ENCODE measurements at regions not wholly inside any gene's neighbourhood (a gene's known extent, or its start where the extent isn't known, plus 50 kb on each side); places are given as distances from the start of the nearest gene placed in this dataset.

- TF ChIP-seq RCOR1 (IDR thresholded peaks at IDR 0.05; ENCODE audit: low read depth, low read length), result no peak
- no peak for TF ChIP-seq NPAS2 (CRISPR knock-in tag; IDR thresholded peaks at IDR 0.05; ENCODE audit: borderline replicate concordance)
- TF ChIP-seq ZC3H11A (IDR thresholded peaks at IDR 0.05), result no peak
Measured at GRCh38 chr22:34588871-34589545, 476.9 kb upstream of the ISX start (continued).

DNA sequence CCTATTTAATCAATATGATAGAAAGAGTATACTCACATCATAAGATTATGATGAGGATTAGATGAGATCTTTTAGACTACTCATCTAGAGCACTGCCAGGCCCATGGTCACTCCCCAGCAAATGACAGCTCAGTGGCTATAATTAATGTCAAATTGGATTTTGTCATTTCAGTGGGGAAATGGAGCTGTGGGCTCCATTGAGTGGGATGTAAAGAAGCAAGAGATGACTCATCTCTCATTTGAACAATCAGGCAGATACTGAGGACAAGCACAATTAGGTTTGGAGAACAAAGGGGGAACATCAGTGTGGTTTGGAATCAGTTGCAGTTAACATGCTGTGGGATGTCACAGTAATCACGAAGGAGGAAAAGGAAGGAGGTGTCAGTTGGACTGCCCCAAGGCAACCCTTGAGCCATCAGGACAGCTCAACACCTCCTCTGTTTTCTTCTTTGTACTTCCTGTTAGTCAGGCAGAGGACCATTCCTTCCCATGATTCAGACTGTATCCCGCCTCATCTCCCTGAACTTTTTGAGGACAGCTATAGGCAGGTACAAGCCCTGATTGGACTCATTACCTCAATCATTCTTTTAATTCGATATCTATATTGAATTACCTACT lies 473.7 kb upstream of the ISX start:
- CTCF ChIA-PET, result no interaction called here
- 0% methylated on average over 3 of the region's 3 CpGs for WGBS (ENCODE audit: missing lambda C conversion rate)
- ATAC-seq (no peak), DNase-seq (ENCODE audit: low read depth in 1 of 2, low spot score in 1 of 2) (no peak), FAIRE-seq (no peak)
- H3K4me1 ChIP-seq, result no peaks in the 10 kb centered on the region
- no peak overlapping the region for H3K4me3 ChIP-seq
- H3K27ac ChIP-seq, result no peak overlapping the region
- TF ChIP-seq HOXB13 (CRISPR knock-in tag; IDR thresholded peaks at IDR 0.05; ENCODE audit: low read depth) (no peak), PBX3 (IDR thresholded peaks at IDR 0.05) (no peak), POLR2A (IDR thresholded peaks at IDR 0.05; ENCODE audit: low read length) (no peak), HOXB5 (CRISPR knock-in tag; IDR thresholded peaks at IDR 0.05) (no peak), ZC3H11A (IDR thresholded peaks at IDR 0.05) (no peak), EHMT2 (IDR thresholded peaks at IDR 0.05; ENCODE audit: low read depth) (no peak), EP300 (IDR thresholded peaks at IDR 0.05) (no peak), CHD2 (IDR thresholded peaks at IDR 0.05; ENCODE audit: low read length, partially characterized antibody) (no peak), USF2 (IDR thresholded peaks at IDR 0.05) (no peak), RARB (CRISPR knock-in tag; IDR thresholded peaks at IDR 0.05) (no peak)
- H3K4me2 ChIP-seq, result no peak overlapping the region
- no peaks in the 10 kb centered on the region for H3K9me3 ChIP-seq
- POLR2A ChIA-PET, result no interaction called here

GRCh38 chr22:34599567-34599966 lies 466.4 kb upstream of the ISX start:
- ChIA-PET CTCF (no interaction called here), POLR2A (no interaction called here)
- no peak overlapping the region for H3K27ac ChIP-seq
- 14% methylated on average over 1 of the region's 1 CpG for WGBS (ENCODE audit: missing lambda C conversion rate)
- no peaks in the 10 kb centered on the region for H3K4me1 ChIP-seq
- no peak for ATAC-seq
- no peak for FAIRE-seq
- H3K9me3 ChIP-seq, result no peaks in the 10 kb centered on the region
- no peak for DNase-seq (ENCODE audit: low read depth in 1 of 2, low spot score in 1 of 2)
- no peak overlapping the region for H3K4me2 ChIP-seq
- TF ChIP-seq JUNB (IDR thresholded peaks at IDR 0.05) (no peak), GATA3 (IDR thresholded peaks at IDR 0.05; ENCODE audit: borderline replicate concordance) (no peak), POLR2A (IDR thresholded peaks at IDR 0.05; ENCODE audit: low read length) (no peak), JUN (IDR thresholded peaks at IDR 0.05) (no peak), SREBF2 (IDR thresholded peaks at IDR 0.05) (no peak), ZNF302 (CRISPR knock-in tag; IDR thresholded peaks at IDR 0.05) (no peak), RARB (CRISPR knock-in tag; IDR thresholded peaks at IDR 0.05) (no peak), NPAS2 (CRISPR knock-in tag; IDR thresholded peaks at IDR 0.05; ENCODE audit: borderline replicate concordance) (no peak), KDM1A (IDR thresholded peaks at IDR 0.05; ENCODE audit: low read depth) (no peak), RCOR1 (IDR thresholded peaks at IDR 0.05; ENCODE audit: low read depth, low read length) (no peak), NFE2L2 (conservative IDR thresholded peaks at IDR 0.05; ENCODE audit: low read length) (no peak), TFCP2L1 (CRISPR knock-in tag; IDR thresholded peaks at IDR 0.05) (no peak), EHMT2 (IDR thresholded peaks at IDR 0.05; ENCODE audit: low read depth) (no peak), KDM5A (IDR thresholded peaks at IDR 0.05) (no peak), ELK1 (IDR thresholded peaks at IDR 0.05; ENCODE audit: low read depth, low read length) (no peak), TP53 (CRISPR knock-in tag; IDR thresholded peaks at IDR 0.05) (no peak), FOSB (CRISPR knock-in tag; IDR thresholded peaks at IDR 0.05) (no peak), SMC3 (IDR thresholded peaks at IDR 0.05) (no peak)
- TF ChIP-seq, protein P1, sequence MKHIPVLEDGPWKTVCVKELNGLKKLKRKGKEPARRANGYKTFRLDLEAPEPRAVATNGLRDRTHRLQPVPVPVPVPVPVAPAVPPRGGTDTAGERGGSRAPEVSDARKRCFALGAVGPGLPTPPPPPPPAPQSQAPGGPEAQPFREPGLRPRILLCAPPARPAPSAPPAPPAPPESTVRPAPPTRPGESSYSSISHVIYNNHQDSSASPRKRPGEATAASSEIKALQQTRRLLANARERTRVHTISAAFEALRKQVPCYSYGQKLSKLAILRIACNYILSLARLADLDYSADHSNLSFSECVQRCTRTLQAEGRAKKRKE (CRISPR knock-in tag; IDR thresholded peaks at IDR 0.05; ENCODE audit: low read depth), result no peak
- no peak overlapping the region for H3K4me3 ChIP-seq
